ENCODE measurements at regions not wholly inside any gene's neighbourhood (a gene's known extent, or its start where the extent isn't known, plus 50 kb on each side); places are given as distances from the start of the nearest gene placed in this dataset.

DNA sequence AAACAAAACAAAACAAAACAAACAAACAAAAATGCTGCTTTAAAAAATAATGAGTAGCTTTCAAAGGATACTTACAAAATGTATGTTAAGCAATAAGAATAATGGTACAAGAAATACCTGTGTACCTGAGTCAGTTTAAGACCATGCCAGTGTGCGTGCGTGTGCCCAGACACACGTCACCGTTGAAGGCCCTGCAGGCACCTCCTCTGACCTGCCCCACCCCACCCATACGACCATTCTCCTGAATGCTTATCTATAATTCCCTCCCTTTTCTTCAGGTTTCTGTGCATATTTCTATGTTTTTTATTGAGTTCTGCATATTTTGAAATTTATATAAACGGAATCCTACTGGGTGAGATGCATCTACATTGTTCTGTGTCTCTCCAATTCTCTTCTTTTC lies 374.2 kb upstream of the KLF6 start:
- H2AFZ ChIP-seq (ENCODE audit: low read depth, low read length, severe bottlenecking), result no peak overlapping the region
- H3K36me3 ChIP-seq (ENCODE audit: low read length), result no peaks in the 10 kb centered on the region
- H3K27ac ChIP-seq (ENCODE audit: low read depth, low read length), result no peak overlapping the region
- no peaks in the 10 kb centered on the region for H3K79me2 ChIP-seq (ENCODE audit: insufficient read depth, low read length)
- no peaks in the 10 kb centered on the region for H4K20me1 ChIP-seq (ENCODE audit: low read depth, low read length)
- H3K27me3 ChIP-seq (ENCODE audit: low read length), result no peaks in the 10 kb centered on the region
- no peaks in the 10 kb centered on the region for H3F3A ChIP-seq (ENCODE audit: insufficient read depth)
- no peaks in the 10 kb centered on the region for H3K9me3 ChIP-seq (ENCODE audit: insufficient read depth, low read length)
- H3K4me2 ChIP-seq (ENCODE audit: low read depth, low read length, poor library complexity, severe bottlenecking), result no peak overlapping the region
- H3K9ac ChIP-seq (ENCODE audit: low read length), result no peak overlapping the region
- H3K4me3 ChIP-seq (ENCODE audit: insufficient read depth, low read length, poor library complexity, severe bottlenecking), result no peak overlapping the region
- no peaks in the 10 kb centered on the region for H3K9me2 ChIP-seq (replicated peaks; ENCODE audit: insufficient read depth, low read length)
- TF ChIP-seq EZH2phosphoT487 (conservative IDR thresholded peaks at IDR 0.05; ENCODE audit: low read length), result no peak
- TF ChIP-seq, protein P1, sequence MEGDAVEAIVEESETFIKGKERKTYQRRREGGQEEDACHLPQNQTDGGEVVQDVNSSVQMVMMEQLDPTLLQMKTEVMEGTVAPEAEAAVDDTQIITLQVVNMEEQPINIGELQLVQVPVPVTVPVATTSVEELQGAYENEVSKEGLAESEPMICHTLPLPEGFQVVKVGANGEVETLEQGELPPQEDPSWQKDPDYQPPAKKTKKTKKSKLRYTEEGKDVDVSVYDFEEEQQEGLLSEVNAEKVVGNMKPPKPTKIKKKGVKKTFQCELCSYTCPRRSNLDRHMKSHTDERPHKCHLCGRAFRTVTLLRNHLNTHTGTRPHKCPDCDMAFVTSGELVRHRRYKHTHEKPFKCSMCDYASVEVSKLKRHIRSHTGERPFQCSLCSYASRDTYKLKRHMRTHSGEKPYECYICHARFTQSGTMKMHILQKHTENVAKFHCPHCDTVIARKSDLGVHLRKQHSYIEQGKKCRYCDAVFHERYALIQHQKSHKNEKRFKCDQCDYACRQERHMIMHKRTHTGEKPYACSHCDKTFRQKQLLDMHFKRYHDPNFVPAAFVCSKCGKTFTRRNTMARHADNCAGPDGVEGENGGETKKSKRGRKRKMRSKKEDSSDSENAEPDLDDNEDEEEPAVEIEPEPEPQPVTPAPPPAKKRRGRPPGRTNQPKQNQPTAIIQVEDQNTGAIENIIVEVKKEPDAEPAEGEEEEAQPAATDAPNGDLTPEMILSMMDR (IDR thresholded peaks at IDR 0.05; ENCODE audit: insufficient read depth, low read length, poor library complexity, severe bottlenecking), result no peak

DNA sequence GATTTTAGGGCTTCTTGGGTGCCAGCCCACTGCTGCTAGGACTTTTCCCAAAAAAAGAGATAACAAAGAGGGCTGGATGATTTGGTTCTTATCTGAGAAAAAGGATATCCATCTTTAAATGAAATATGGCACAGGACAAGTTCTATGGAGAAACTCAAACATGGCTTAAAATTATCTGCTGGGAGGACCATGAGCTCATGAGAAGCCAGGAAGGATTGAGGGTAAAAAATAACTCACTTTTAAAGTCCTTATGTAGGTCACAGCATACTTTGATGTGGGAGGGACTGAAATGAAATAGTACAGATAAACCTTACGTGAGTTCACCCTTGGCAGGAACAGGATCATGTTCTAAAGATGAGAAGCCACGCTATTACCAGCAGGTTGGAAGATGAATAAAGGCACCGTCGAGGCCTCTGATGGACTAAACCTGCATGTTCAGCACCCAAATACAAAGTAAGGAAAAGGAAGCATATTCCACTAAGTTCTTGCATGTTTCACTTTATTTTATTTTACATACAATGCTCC lies 369.2 kb upstream of the KLF6 start:
- Histone ChIP-seq H3K79me2 (ENCODE audit: insufficient read depth, low read length) (no peaks in the 10 kb centered on the region), H3F3A (ENCODE audit: insufficient read depth) (no peaks in the 10 kb centered on the region), H3K9ac (ENCODE audit: low read length) (no peak overlapping the region), H3K36me3 (ENCODE audit: low read length) (no peaks in the 10 kb centered on the region), H4K20me1 (ENCODE audit: low read depth, low read length) (no peaks in the 10 kb centered on the region), H3K27me3 (ENCODE audit: low read length) (no peaks in the 10 kb centered on the region), H3K9me3 (ENCODE audit: insufficient read depth, low read length) (no peaks in the 10 kb centered on the region), H3K27ac (ENCODE audit: low read depth, low read length) (no peak overlapping the region), H3K4me3 (ENCODE audit: insufficient read depth, low read length, poor library complexity, severe bottlenecking) (no peak overlapping the region), H3K9me2 (replicated peaks; ENCODE audit: insufficient read depth, low read length) (no peaks in the 10 kb centered on the region), H3K4me2 (ENCODE audit: low read depth, low read length, poor library complexity, severe bottlenecking) (no peak overlapping the region), H2AFZ (ENCODE audit: low read depth, low read length, severe bottlenecking) (no peak overlapping the region)
- TF ChIP-seq, protein P1 (IDR thresholded peaks at IDR 0.05; ENCODE audit: insufficient read depth, low read length, poor library complexity, severe bottlenecking), result no peak
- no peak for TF ChIP-seq EZH2phosphoT487 (conservative IDR thresholded peaks at IDR 0.05; ENCODE audit: low read length)

DNA sequence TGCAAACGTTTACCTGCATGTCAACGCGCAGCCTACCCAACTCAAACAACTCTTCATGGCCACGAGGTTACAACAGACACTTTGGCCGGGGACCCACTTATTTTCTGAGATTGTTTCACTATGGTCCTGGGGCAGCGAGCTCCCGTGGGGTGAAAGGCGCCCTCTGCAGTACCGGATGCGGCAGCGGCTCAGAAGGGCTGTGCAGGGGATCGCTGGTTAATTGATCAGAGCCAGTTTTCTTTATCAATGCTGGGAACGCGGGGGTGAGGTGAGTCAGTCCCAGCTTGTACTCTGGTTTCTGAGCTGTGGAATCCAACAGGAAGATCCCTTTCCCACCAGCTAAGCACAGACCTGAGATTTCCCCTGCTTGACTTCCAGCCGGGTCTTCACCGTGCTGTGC lies 366.5 kb upstream of the KLF6 start:
- H3K9me2 ChIP-seq (replicated peaks; ENCODE audit: insufficient read depth, low read length), result no peaks in the 10 kb centered on the region
- H2AFZ ChIP-seq (ENCODE audit: low read depth, low read length, severe bottlenecking), result no peak overlapping the region
- H3K27ac ChIP-seq (ENCODE audit: low read depth, low read length), result no peak overlapping the region
- no peaks in the 10 kb centered on the region for H3K9me3 ChIP-seq (ENCODE audit: insufficient read depth, low read length)
- H3K79me2 ChIP-seq (ENCODE audit: insufficient read depth, low read length), result no peaks in the 10 kb centered on the region
- TF ChIP-seq, protein P1 (IDR thresholded peaks at IDR 0.05; ENCODE audit: insufficient read depth, low read length, poor library complexity, severe bottlenecking), result no peak
- TF ChIP-seq EZH2phosphoT487 (conservative IDR thresholded peaks at IDR 0.05; ENCODE audit: low read length), result no peak
- H3K27me3 ChIP-seq (ENCODE audit: low read length), result no peaks in the 10 kb centered on the region
- no peak overlapping the region for H3K9ac ChIP-seq (ENCODE audit: low read length)
- no peak overlapping the region for H3K4me2 ChIP-seq (ENCODE audit: low read depth, low read length, poor library complexity, severe bottlenecking)
- no peaks in the 10 kb centered on the region for H3F3A ChIP-seq (ENCODE audit: insufficient read depth)
- H4K20me1 ChIP-seq (ENCODE audit: low read depth, low read length), result no peaks in the 10 kb centered on the region
- H3K4me3 ChIP-seq (ENCODE audit: insufficient read depth, low read length, poor library complexity, severe bottlenecking), result no peak overlapping the region
- H3K36me3 ChIP-seq (ENCODE audit: low read length), result no peaks in the 10 kb centered on the region
